ENCODE measurements at regions not wholly inside any gene's neighbourhood (a gene's known extent, or its start where the extent isn't known, plus 50 kb on each side); places are given as distances from the start of the nearest gene placed in this dataset.

GRCh38 chr10:124221356-124222317 is 128.2 kb upstream of the CHST15 start:
- Histone ChIP-seq H3K9me3 (replicated peaks in 1 of 11) (no peaks in the 10 kb centered on the region), H3K27ac (peak overlapping the region in 8 of 11 experiments; percentile 27 to 74 (median 54); a peak in 17 of 22 replicates), H4K20me1 (0 out of 22 replicates have a peak, but pooled peaks cover 0 to 4% (median 0%) of the 10 kb centered on the region in 11 experiments), H3K9ac (peak overlapping the region in 10 of 11 experiments; percentile 17 to 68 (median 50); a peak in 16 of 22 replicates), H3K36me3 (no peaks in the 10 kb centered on the region), H3K4me2 (peak overlapping the region; percentile 73 to 97 (median 93)), H3K4me1 (peaks cover 37 to 58% (median 50%) of the 10 kb centered on the region in 10 experiments), H3K4me3 (peak overlapping the region in 4 of 10 experiments; percentile 17 to 47 (median 28); a peak in 5 of 20 replicates), H3K27me3 (peaks cover 0 to 7% (median 0%) of the 10 kb centered on the region in 11 experiments; a peak in 1 of 22 replicates)
- no peak for TF ChIP-seq Cebpa-rat (IDR thresholded peaks at IDR 0.05)

- no peak for TF ChIP-seq Cebpa-rat (IDR thresholded peaks at IDR 0.05)
- peak overlapping the region in 9 of 11 experiments; percentile 7 to 74 (median 52); a peak in 18 of 22 replicates for H3K27ac ChIP-seq
- peak overlapping the region in 5 of 11 experiments; percentile 21 to 68 (median 61); a peak in 7 of 22 replicates for H3K9ac ChIP-seq
- no peaks in the 10 kb centered on the region for H3K9me3 ChIP-seq (replicated peaks in 1 of 11)
- peak overlapping the region; percentile 73 to 97 (median 93) for H3K4me2 ChIP-seq
- H3K4me3 ChIP-seq: peak overlapping the region in 1 of 10 experiments; percentile 31; a peak in 1 of 20 replicates
- peaks cover 42 to 64% (median 55%) of the 10 kb centered on the region in 10 experiments for H3K4me1 ChIP-seq
- peaks cover 0 to 7% (median 0%) of the 10 kb centered on the region in 11 experiments; a peak in 1 of 22 replicates for H3K27me3 ChIP-seq
- 0 out of 22 replicates have a peak, but pooled peaks cover 0 to 4% (median 0%) of the 10 kb centered on the region in 11 experiments for H4K20me1 ChIP-seq
- H3K36me3 ChIP-seq: no peaks in the 10 kb centered on the region
Measured at GRCh38 chr10:124220971-124221355, 127.6 kb upstream of the CHST15 start.

GRCh38 chr10:124220547-124220946 is 127.1 kb upstream of the CHST15 start:
- H4K20me1 ChIP-seq: 0 out of 22 replicates have a peak, but pooled peaks cover 0 to 4% (median 0%) of the 10 kb centered on the region in 11 experiments
- no peak for TF ChIP-seq Cebpa-rat (IDR thresholded peaks at IDR 0.05)

GRCh38 chr10:124219655-124220054 is 126.3 kb upstream of the CHST15 start:
- Histone ChIP-seq H3K27me3 (peaks cover 0 to 7% (median 0%) of the 10 kb centered on the region in 11 experiments; a peak in 1 of 22 replicates), H3K27ac (no peak overlapping the region), H3K4me1 (peaks cover 48 to 61% (median 57%) of the 10 kb centered on the region in 10 experiments), H4K20me1 (no peaks in the 10 kb centered on the region), H3K9me3 (replicated peaks in 1 of 11) (peaks cover 0 to 5% (median 0%) of the 10 kb centered on the region in 11 experiments; a peak in 1 of 22 replicates), H3K9ac (no peak overlapping the region), H3K36me3 (no peaks in the 10 kb centered on the region), H3K4me3 (no peak overlapping the region), H3K4me2 (no peak overlapping the region)
- no peak for TF ChIP-seq Cebpa-rat (IDR thresholded peaks at IDR 0.05)

More at GRCh38 chr10:124220547-124220946, 127.1 kb upstream of the CHST15 start:
- peak overlapping the region; percentile 73 to 97 (median 93) for H3K4me2 ChIP-seq
- peak overlapping the region in 7 of 11 experiments; percentile 27 to 74 (median 57); a peak in 13 of 22 replicates for H3K27ac ChIP-seq
- H3K9me3 ChIP-seq (replicated peaks in 1 of 11): no peaks in the 10 kb centered on the region
- H3K27me3 ChIP-seq: peaks cover 0 to 7% (median 0%) of the 10 kb centered on the region in 11 experiments; a peak in 1 of 22 replicates
- no peak overlapping the region for H3K4me3 ChIP-seq
- no peaks in the 10 kb centered on the region for H3K36me3 ChIP-seq
- H3K9ac ChIP-seq: peak overlapping the region in 5 of 11 experiments; percentile 21 to 68 (median 61); a peak in 5 of 22 replicates
- peaks cover 47 to 64% (median 57%) of the 10 kb centered on the region in 10 experiments for H3K4me1 ChIP-seq

GRCh38 chr10:124219062-124219461 is 125.7 kb upstream of the CHST15 start:
- no peak overlapping the region for H3K9ac ChIP-seq
- 0 out of 22 replicates have a peak, but pooled peaks cover 0 to 4% (median 0%) of the 10 kb centered on the region in 11 experiments for H3K27me3 ChIP-seq
- no peak for TF ChIP-seq Cebpa-rat (IDR thresholded peaks at IDR 0.05)
- no peaks in the 10 kb centered on the region for H4K20me1 ChIP-seq
- no peak overlapping the region for H3K4me3 ChIP-seq
- H3K4me2 ChIP-seq: no peak overlapping the region
- peaks cover 0 to 5% (median 0%) of the 10 kb centered on the region in 11 experiments; a peak in 1 of 22 replicates for H3K9me3 ChIP-seq (replicated peaks in 1 of 11)
- H3K4me1 ChIP-seq: peaks cover 48 to 61% (median 56%) of the 10 kb centered on the region in 10 experiments
- no peaks in the 10 kb centered on the region for H3K36me3 ChIP-seq
- no peak overlapping the region for H3K27ac ChIP-seq

- Histone ChIP-seq H3K27ac (no peak overlapping the region), H3K9ac (no peak overlapping the region), H4K20me1 (no peaks in the 10 kb centered on the region), H3K4me3 (no peak overlapping the region), H3K36me3 (no peaks in the 10 kb centered on the region), H3K4me2 (peak overlapping the region in 8 of 11 experiments; percentile 3 to 56 (median 22); a peak in 9 of 22 replicates), H3K27me3 (0 out of 22 replicates have a peak, but pooled peaks cover 0 to 4% (median 0%) of the 10 kb centered on the region in 11 experiments), H3K9me3 (replicated peaks in 1 of 11) (peaks cover 0 to 5% (median 0%) of the 10 kb centered on the region in 11 experiments; a peak in 1 of 22 replicates), H3K4me1 (peaks cover 42 to 56% (median 53%) of the 10 kb centered on the region in 10 experiments)
- TF ChIP-seq Cebpa-rat (IDR thresholded peaks at IDR 0.05): no peak
Measured at GRCh38 chr10:124217906-124218804, 124.8 kb upstream of the CHST15 start.

GRCh38 chr10:124217031-124217430 is 123.6 kb upstream of the CHST15 start:
- H3K36me3 ChIP-seq: no peaks in the 10 kb centered on the region
- no peak overlapping the region for H3K9ac ChIP-seq
- H4K20me1 ChIP-seq: no peaks in the 10 kb centered on the region
- H3K27me3 ChIP-seq: 0 out of 22 replicates have a peak, but pooled peaks cover 0 to 2% (median 0%) of the 10 kb centered on the region in 11 experiments
- TF ChIP-seq Cebpa-rat (IDR thresholded peaks at IDR 0.05): no peak
- H3K4me1 ChIP-seq: peaks cover 31 to 52% (median 42%) of the 10 kb centered on the region in 10 experiments
- peaks cover 0 to 5% (median 0%) of the 10 kb centered on the region in 11 experiments; a peak in 2 of 22 replicates for H3K9me3 ChIP-seq (replicated peaks in 1 of 11)
- no peak overlapping the region for H3K4me3 ChIP-seq
- no peak overlapping the region for H3K27ac ChIP-seq
- peak overlapping the region in 5 of 11 experiments; percentile 3 to 56 (median 48); a peak in 8 of 22 replicates for H3K4me2 ChIP-seq
